ENCODE measurements at regions not wholly inside any gene's neighbourhood (a gene's known extent, or its start where the extent isn't known, plus 50 kb on each side); places are given as distances from the start of the nearest gene placed in this dataset.

DNA sequence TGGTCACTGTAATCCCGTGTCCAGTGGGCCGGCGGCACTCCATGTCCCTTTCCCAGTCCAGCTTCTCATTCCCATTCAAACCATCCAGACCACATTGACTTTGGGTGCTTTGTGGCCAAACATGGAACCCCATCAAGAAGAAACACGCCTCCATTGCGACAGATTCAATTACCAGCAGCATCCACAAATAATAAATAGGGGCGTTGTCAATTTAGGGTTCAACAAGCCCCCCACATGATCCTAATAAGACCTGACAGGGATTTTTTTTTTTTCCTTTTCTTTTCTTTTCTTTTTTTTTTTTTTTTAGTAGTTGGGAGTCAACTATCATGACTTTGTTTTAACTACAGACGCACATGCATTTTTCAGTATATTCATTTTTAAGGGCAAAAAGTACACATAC is 149.4 kb downstream of the DICER1 start:
- Histone ChIP-seq H3K27me3 (peaks cover 0 to 39% of the 10 kb centered on the region in 2 donors), H3K9me3 (no peaks in the 10 kb centered on the region), H3K4me3 (no peak overlapping the region), H3K36me3 (no peaks in the 10 kb centered on the region), H3K4me1 (no peaks in the 10 kb centered on the region), H3K27ac (no peak overlapping the region)
- intact Hi-C loops (cut with DNase I), result no loop called here
- no peak for ATAC-seq
- no peak for DNase-seq
- TF ChIP-seq, protein P1, sequence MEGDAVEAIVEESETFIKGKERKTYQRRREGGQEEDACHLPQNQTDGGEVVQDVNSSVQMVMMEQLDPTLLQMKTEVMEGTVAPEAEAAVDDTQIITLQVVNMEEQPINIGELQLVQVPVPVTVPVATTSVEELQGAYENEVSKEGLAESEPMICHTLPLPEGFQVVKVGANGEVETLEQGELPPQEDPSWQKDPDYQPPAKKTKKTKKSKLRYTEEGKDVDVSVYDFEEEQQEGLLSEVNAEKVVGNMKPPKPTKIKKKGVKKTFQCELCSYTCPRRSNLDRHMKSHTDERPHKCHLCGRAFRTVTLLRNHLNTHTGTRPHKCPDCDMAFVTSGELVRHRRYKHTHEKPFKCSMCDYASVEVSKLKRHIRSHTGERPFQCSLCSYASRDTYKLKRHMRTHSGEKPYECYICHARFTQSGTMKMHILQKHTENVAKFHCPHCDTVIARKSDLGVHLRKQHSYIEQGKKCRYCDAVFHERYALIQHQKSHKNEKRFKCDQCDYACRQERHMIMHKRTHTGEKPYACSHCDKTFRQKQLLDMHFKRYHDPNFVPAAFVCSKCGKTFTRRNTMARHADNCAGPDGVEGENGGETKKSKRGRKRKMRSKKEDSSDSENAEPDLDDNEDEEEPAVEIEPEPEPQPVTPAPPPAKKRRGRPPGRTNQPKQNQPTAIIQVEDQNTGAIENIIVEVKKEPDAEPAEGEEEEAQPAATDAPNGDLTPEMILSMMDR (IDR thresholded peaks at IDR 0.05), result no peak

DNA sequence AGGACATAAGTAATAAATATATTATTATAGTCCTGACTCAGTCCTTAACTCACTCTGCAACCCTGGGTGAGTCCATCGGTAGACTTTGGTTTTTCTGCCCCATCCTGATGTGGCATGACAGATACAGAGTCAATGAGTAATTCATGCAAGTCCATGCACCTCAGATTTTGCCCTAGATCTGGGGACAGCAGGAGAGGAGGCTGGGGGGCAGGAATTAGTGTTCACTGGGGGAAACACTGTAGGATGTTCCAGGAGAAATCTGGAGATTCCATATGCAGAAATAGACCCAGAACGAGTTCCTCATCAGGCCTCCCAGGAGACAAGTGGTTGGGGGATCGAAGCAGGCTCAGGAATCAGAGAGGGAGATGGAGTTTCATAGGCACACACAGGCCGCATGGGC is 150.8 kb downstream of the DICER1 start:
- H3K4me3 ChIP-seq, result no peak overlapping the region
- TF ChIP-seq, protein P1 (IDR thresholded peaks at IDR 0.05), result no peak
- no peak for DNase-seq
- intact Hi-C loops (cut with DNase I), result no loop called here
- no peaks in the 10 kb centered on the region for H3K36me3 ChIP-seq
- no peak for ATAC-seq
- H3K27me3 ChIP-seq, result peaks cover 0 to 37% of the 10 kb centered on the region in 2 donors
- H3K9me3 ChIP-seq, result no peaks in the 10 kb centered on the region
- no peaks in the 10 kb centered on the region for H3K4me1 ChIP-seq
- no peak overlapping the region for H3K27ac ChIP-seq

DNA sequence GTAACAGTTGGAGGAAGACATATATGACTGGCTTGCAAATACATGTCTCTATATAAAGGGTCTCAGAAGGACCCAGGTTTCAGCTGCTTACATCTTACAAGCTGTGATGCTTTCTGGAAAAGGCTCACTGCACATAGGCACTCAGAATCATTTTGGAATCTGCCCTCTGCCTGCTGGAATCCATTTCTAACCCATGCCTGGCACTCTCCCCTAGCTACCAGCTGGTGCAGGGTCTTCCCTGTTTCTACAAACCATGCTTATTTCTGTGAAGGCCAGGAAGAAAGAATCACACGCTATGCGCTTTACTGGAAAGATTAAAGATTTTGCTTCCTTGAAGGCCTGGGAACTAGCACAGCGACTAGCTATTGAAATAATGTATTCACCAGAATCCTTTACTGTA is 151.3 kb downstream of the DICER1 start:
- no peak for ATAC-seq
- peaks cover 0 to 33% of the 10 kb centered on the region in 2 donors for H3K27me3 ChIP-seq
- intact Hi-C loops (cut with DNase I), result no loop called here
- H3K9me3 ChIP-seq, result no peaks in the 10 kb centered on the region
- H3K27ac ChIP-seq, result no peak overlapping the region
- H3K4me3 ChIP-seq, result no peak overlapping the region
- no peaks in the 10 kb centered on the region for H3K36me3 ChIP-seq
- TF ChIP-seq, protein P1 (IDR thresholded peaks at IDR 0.05), result no peak
- DNase-seq, result no peak
- H3K4me1 ChIP-seq, result no peaks in the 10 kb centered on the region

DNA sequence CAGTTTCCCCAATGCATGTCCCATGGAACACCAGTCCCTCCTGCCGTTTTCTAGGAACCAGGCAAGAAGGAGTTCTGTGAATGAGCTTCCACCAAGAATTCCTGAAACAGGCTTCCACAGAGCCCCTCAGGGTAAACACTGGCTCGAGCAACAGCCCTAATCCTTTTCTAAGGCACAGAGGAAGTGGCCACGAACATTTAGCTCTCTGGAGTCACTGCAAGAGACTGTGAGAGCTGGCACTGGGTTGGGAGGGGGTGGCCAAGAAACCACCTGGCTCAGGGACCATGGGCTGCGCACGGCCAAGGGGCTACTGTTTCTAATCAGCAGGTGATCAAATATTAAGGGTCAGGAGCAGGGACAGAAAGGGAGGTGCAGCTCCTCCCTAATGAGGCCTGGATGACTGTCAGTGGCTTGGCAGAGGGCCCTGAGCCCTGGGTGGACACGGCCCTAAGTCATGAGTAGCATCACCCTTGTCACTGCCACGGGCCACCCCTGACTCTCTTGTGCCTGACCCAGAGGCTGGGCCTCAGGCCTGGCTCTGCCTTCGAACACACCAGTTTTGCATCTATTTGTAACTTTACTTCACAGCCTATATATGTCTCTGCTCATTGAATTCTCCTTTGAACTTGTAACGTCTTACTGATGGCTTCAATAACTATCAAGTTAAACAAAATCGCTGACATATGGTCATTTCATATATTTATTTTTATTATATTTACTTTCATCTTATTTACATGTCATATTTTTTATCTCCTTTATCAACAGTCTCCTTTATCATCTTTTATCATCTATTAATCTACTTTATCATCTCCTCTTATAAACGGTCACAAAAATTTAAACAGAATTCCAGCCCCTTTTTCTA is 154.0 kb downstream of the DICER1 start:
- Histone ChIP-seq H3K4me1 (no peaks in the 10 kb centered on the region), H3K27ac (no peak overlapping the region), H3K9me3 (no peaks in the 10 kb centered on the region), H3K4me3 (no peak overlapping the region), H3K27me3 (peaks cover 0 to 17% of the 10 kb centered on the region in 2 donors), H3K36me3 (no peaks in the 10 kb centered on the region)
- no peak for DNase-seq
- TF ChIP-seq, protein P1 (IDR thresholded peaks at IDR 0.05), result no peak
- ATAC-seq, result no peak
- intact Hi-C loops (cut with DNase I), result no loop called here

DNA sequence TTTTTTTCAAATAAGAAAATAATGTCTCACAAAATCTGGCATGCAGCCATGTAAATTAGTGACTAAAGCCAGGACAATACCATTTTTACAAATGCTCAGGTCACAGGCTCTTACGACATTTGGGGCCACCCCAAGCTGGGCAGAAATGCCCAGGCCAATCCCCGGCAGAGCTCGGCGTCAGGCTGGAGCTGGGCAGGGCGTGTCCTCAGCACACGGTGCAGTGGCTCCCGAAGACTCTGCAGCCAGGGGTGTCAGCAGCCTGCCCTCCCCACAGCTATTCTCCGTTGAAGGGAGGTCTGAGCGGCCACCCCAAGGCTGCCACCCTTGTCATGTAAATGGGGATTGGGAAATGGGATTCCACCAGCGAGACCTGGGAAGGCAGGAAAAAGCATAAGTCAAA is 158.6 kb downstream of the DICER1 start:
- intact Hi-C loops (cut with DNase I), result no loop called here

More for the DNA sequence above, 158.6 kb downstream of the DICER1 start:
- Histone ChIP-seq H3K27me3 (peaks cover 0 to 28% of the 10 kb centered on the region in 2 donors), H3K4me3 (no peak overlapping the region), H3K27ac (no peak overlapping the region), H3K4me1 (no peaks in the 10 kb centered on the region), H3K36me3 (no peaks in the 10 kb centered on the region), H3K9me3 (no peaks in the 10 kb centered on the region)
- ATAC-seq (no peak), DNase-seq (no peak)
- TF ChIP-seq, protein P1 (IDR thresholded peaks at IDR 0.05), result no peak

Measured in left lung (tissue), 4 donors.